ENCODE measurements at regions not wholly inside any gene's neighbourhood (a gene's known extent, or its start where the extent isn't known, plus 50 kb on each side); places are given as distances from the start of the nearest gene placed in this dataset.
"Not testable (repeated sequence)": the region's sequence is repeated elsewhere in the genome, so short reads cannot be mapped to it uniquely, and the experiment has no call there.

- H3K27ac ChIP-seq, result no peak overlapping the region
- POLR2A ChIA-PET (ENCODE audit: low non-redundant PET), result no interaction called here
- CTCF ChIA-PET, result no interaction called here
- DNase-seq (ENCODE audit: low spot score), result no peak
- TF ChIP-seq CTCF (conservative IDR thresholded peaks at IDR 0.05; ENCODE audit: low read depth), result no peak
Measured at GRCh38 chr18:37838083-37838482, 272.5 kb upstream of the CELF4 start.

GRCh38 chr18:37836071-37836970 lies 270.7 kb upstream of the CELF4 start:
- TF ChIP-seq CTCF (conservative IDR thresholded peaks at IDR 0.05; ENCODE audit: low read depth), result no peak
- H3K27ac ChIP-seq, result no peak overlapping the region
- POLR2A ChIA-PET (ENCODE audit: low non-redundant PET), result no interaction called here
- CTCF ChIA-PET, result no interaction called here
- no peak for DNase-seq (ENCODE audit: low spot score)

GRCh38 chr18:37832010-37832695 lies 266.6 kb upstream of the CELF4 start:
- POLR2A ChIA-PET (ENCODE audit: low non-redundant PET); DNase-seq (ENCODE audit: low spot score); H3K27ac ChIP-seq; CTCF ChIA-PET: not testable (repeated sequence)

GRCh38 chr18:37812961-37813360 lies 247.4 kb upstream of the CELF4 start:
- no peak overlapping the region for H3K27ac ChIP-seq
- ChIA-PET POLR2A (ENCODE audit: low non-redundant PET) (no interaction called here), CTCF (no interaction called here)
- no peak for DNase-seq (ENCODE audit: low spot score)
- TF ChIP-seq CTCF (conservative IDR thresholded peaks at IDR 0.05; ENCODE audit: low read depth), result no peak

DNA sequence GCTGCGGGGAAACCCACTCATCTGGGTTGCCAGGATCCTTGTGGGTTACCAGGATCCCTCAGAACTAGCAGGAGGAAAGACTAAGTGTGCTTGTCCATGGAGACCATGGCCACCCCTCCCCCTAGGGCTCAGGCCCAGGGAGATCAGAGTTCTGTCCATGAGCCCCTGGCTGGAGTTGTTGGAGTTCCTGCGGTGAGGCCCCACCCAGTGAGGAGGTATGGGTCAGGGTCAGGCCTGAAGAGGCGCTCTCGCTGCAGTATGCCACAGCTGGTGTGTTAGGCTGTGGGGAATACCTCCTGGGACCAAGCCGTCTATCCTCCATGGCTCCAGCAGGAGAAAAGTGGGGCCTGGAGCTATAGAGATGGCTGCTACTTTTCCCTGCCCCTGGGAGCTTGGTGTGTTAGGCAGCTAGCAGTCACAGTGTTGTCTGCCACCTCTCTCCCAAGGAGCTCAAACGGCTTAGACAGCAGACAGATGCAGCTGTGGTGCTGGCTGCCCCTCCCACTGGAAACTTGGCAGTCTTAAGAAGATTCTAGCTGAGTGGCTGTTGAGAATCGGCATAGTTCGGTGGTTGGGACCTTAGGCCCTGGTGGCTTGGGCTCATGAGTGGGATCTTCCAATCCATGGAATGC lies 240.3 kb upstream of the CELF4 start:
- H3K27ac ChIP-seq, result no peak overlapping the region
- DNase-seq (ENCODE audit: low spot score), result no peak
- CTCF ChIA-PET, result no interaction called here
- POLR2A ChIA-PET (ENCODE audit: low non-redundant PET), result no interaction called here
- TF ChIP-seq CTCF (conservative IDR thresholded peaks at IDR 0.05; ENCODE audit: low read depth), result no peak

DNA sequence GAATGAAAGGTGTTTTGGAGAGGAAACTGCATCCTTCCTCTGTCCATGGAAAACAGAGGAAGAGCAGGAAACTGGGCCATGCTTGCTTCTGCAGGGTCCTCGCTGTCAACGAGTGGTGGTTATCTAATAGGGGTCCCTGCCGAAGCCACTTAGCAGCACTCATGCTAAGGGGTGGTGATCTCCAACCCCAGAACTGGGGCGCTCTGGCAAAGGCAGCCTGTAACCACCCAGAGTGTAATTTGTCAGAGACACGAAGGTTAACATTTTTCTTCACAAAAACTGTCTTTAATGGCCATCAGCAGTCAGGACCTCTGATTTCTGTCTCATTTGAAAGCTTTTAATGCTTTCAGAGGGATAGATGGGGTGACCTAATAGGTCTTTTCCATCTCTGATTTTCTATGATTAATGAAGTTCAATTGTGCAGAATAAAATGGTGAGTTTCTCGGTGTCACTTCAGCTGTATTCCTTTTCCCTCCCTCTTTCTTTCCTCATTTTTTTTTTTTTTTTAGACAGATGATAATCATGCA lies 231.3 kb upstream of the CELF4 start:
- ChIA-PET POLR2A (ENCODE audit: low non-redundant PET) (no interaction called here), CTCF (no interaction called here)
- H3K27ac ChIP-seq, result no peak overlapping the region
- no peak for TF ChIP-seq CTCF (conservative IDR thresholded peaks at IDR 0.05; ENCODE audit: low read depth)
- DNase-seq (ENCODE audit: low spot score), result no peak

Data from RWPE1 (cell line).